OCI-LY7 (cell line): ENCODE measurements at regions not wholly inside any gene's neighbourhood (a gene's known extent, or its start where the extent isn't known, plus 50 kb on each side); places are given as distances from the start of the nearest gene placed in this dataset.

Experiments used
- BruUV-seq: library from RNA; stranded (reverse); fragments of 400-500 nt; replicated peaks from 2 replicates; lab custom pipeline; 2021; lab: Mats Ljungman, UMichigan
- CTCF ChIA-PET: fragments of 300-600 bp; sonication (Branson Sonifier 250); formaldehyde crosslinking; loops from one replicate; lab custom pipeline; 2022; ENCODE audit warnings: antibody characterized with exemption; ENCODE audit not compliant: unreplicated experiment; lab: Charles Lee
- POLR2A ChIA-PET: fragments of 300-600 bp; sonication (Branson Sonifier 250); formaldehyde crosslinking; loops from one replicate; lab custom pipeline; 2022; ENCODE audit warnings: antibody characterized with exemption; lab: Charles Lee
- DNase-seq: peaks from one replicate; pipeline ENCODE4 v3.0.0-alpha.2; 2015; ENCODE audit warnings: low spot score
- H2AFZ ChIP-seq: fragments of 200-600 bp; sonication (generic), shearing (Covaris generic); 2 replicates; pipeline ENCODE4 v1.6.1; 2014; ENCODE audit warnings: mild to moderate bottlenecking, antibody characterized with exemption, low read length, moderate library complexity
- H3K27ac ChIP-seq: fragments of 200-600 bp; sonication (generic); 2 replicates; pipeline ENCODE4 v1.5.1; 2014; ENCODE audit warnings: mixed run types, low read depth, mild to moderate bottlenecking, moderate library complexity, low read length, inconsistent platforms; ENCODE audit not compliant: poor library complexity, severe bottlenecking
- H3K36me3 ChIP-seq: fragments of 200-600 bp; sonication (generic); 2 replicates; pipeline ENCODE4 v1.6.1; 2014; ENCODE audit warnings: mild to moderate bottlenecking, antibody characterized with exemption, low read length, moderate library complexity, mixed read lengths; ENCODE audit not compliant: insufficient read depth
- H3K4me1 ChIP-seq: fragments of 200-600 bp; sonication (generic); 2 replicates; pipeline ENCODE4 v1.5.1; 2014; ENCODE audit warnings: mild to moderate bottlenecking, low read length; ENCODE audit not compliant: insufficient read depth, poor library complexity, severe bottlenecking
- H3K4me2 ChIP-seq: fragments of 200-600 bp; sonication (generic); 2 replicates; pipeline ENCODE4 v1.6.1; 2014; ENCODE audit warnings: mild to moderate bottlenecking, low read length
- H3K4me3 ChIP-seq: fragments of 200-600 bp; sonication (generic); 2 replicates; pipeline ENCODE4 v1.5.1; 2014; ENCODE audit warnings: mild to moderate bottlenecking, low read depth, low read length; ENCODE audit not compliant: poor library complexity, severe bottlenecking
- H3K79me2 ChIP-seq: fragments of 200-600 bp; sonication (generic); 2 replicates; pipeline ENCODE4 v1.6.1; 2016; ENCODE audit warnings: low read depth, mild to moderate bottlenecking, low read length, moderate library complexity, mixed read lengths; ENCODE audit not compliant: insufficient read depth
- H3K9me2 ChIP-seq: fragments of 200-600 bp; sonication (generic); 2 replicates; pipeline ENCODE4 v1.6.1; 2016; ENCODE audit warnings: mild to moderate bottlenecking, low read length, mixed read lengths; ENCODE audit not compliant: insufficient read depth
- H3K9me3 ChIP-seq: fragments of 200-600 bp; sonication (generic); 2 replicates; pipeline ENCODE4 v1.6.1; 2014; ENCODE audit warnings: mild to moderate bottlenecking, mixed run types, low read length, mixed read lengths
- H4K20me1 ChIP-seq: fragments of 200-600 bp; sonication (generic); 2 replicates; pipeline ENCODE4 v1.6.1; 2014; ENCODE audit warnings: mild to moderate bottlenecking, antibody characterized with exemption, low read length, moderate library complexity, mixed read lengths; ENCODE audit not compliant: insufficient read depth
- EZH2phosphoT487 ChIP-seq: fragments of 200-600 bp; sonication (generic); IDR thresholded peaks from 2 replicates; pipeline ENCODE4 v1.6.1; 2018; ENCODE audit warnings: low read depth, borderline replicate concordance, mild to moderate bottlenecking, mixed run types, antibody characterized with exemption, low read length, moderate library complexity, mixed read lengths
- intact Hi-C: fragments of 100-400 bp; cut with micrococcal nuclease; formaldehyde crosslinking; loops from one replicate; pipeline ENCODE4 v1.10.0; 2022; ENCODE audit not compliant: unreplicated experiment

DNA sequence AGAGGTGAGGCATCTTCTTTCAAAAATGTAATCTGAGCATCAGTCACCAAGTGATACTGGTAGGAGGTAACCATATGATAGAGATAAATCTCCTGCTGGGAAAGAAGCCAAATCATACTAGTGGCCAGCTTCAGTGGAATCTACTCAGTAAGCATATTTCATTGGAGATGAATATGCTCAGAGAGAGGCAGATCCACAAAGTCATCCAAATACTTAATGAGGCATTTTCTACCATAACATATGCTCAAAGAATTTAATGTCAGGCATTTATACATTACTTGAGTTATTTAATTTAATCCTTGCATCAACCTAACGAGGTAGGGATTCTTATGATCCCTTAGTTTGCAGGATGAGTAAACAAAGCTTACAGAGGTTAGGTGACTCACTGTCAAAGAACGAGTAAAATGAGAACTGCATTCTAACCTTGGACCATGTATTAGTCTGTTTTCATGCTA, 50.9 kb upstream of the DMRTA1 start:
- CTCF ChIA-PET, result no interaction called here
- POLR2A ChIA-PET, result no interaction called here
- Histone ChIP-seq H2AFZ (no peak overlapping the region), H3K79me2 (no peaks in the 10 kb centered on the region), H3K4me3 (no peak overlapping the region), H3K4me1 (no peaks in the 10 kb centered on the region), H3K27ac (no peak overlapping the region), H4K20me1 (no peaks in the 10 kb centered on the region), H3K9me2 (no peaks in the 10 kb centered on the region), H3K9me3 (no peaks in the 10 kb centered on the region), H3K36me3 (no peaks in the 10 kb centered on the region), H3K4me2 (no peak overlapping the region)
- intact Hi-C loops, result no loop called here
- DNase-seq, result no peak
- no peak for TF ChIP-seq EZH2phosphoT487
- no TSS peak for BruUV-seq
